NCI-H2171 (cell line): ENCODE measurements at regions not wholly inside any gene's neighbourhood (a gene's known extent, or its start where the extent isn't known, plus 50 kb on each side); places are given as distances from the start of the nearest gene placed in this dataset.

Experiments used
- DNase-seq: peaks from one replicate; lab custom pipeline; 2025; lab: John Stamatoyannopoulos, UW

DNA sequence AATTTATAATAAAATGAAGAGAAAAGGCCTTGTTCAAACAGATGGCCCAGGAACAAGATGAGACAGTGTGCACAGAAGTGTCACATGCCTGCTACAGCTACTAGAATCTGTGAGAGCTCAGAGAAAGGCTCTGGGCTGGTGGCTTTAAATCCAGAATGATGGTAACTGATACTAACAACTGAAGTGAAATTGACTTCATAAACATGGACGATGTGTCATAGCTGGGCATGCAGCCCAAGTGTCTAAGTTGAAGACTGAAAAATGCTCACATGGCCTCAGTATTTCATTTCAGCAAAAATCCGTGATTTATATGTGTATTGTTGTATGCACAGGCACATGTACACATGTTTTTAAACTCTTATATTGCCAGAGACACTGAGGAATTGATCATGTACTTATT, 208.3 kb upstream of the RUNX1 start:
- DNase-seq, result no peak

DNA sequence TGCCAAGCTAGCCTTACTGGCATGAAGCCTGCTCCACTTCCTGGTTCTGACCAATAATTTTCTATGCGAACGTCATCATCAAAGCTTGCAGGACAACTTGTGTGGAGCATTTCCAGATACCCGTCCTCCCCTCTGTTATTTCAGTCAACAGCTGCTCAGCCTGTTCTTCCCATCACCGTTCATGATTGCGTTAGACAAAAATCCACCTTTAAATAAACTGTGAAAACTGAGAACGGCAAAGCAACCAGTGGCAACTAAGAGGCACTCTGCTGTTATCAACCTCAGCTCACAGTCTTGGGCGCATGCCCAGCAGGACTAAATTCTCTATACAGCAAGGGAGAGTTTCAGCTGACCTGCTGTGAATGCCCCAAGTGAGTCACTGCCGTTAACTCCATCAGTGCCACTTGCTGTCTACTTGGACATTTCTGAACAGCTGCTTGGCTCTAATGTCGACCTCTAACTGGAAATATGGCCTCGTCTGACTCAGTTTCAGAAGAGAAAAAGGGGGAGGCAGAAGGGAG, 207.4 kb upstream of the RUNX1 start:
- DNase-seq, result no peak

DNA sequence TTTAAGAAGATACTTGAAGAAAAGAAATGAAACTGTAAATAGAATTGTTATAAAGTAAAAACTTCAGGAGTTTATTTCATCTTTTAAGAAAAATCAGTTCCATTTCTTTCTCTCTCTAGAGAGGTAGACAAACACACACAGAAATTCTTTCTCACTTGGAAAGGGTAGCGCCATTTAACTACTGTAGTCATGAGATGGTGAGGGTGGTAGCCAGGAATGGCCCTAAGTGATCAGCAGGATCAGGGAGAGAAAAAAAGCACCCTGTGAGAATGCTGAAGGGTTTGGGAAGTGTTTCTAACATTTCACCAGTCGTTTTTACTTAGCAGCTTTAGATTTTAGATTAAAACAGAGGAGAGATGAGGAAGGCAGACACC, 205.7 kb upstream of the RUNX1 start:
- no peak for DNase-seq

DNA sequence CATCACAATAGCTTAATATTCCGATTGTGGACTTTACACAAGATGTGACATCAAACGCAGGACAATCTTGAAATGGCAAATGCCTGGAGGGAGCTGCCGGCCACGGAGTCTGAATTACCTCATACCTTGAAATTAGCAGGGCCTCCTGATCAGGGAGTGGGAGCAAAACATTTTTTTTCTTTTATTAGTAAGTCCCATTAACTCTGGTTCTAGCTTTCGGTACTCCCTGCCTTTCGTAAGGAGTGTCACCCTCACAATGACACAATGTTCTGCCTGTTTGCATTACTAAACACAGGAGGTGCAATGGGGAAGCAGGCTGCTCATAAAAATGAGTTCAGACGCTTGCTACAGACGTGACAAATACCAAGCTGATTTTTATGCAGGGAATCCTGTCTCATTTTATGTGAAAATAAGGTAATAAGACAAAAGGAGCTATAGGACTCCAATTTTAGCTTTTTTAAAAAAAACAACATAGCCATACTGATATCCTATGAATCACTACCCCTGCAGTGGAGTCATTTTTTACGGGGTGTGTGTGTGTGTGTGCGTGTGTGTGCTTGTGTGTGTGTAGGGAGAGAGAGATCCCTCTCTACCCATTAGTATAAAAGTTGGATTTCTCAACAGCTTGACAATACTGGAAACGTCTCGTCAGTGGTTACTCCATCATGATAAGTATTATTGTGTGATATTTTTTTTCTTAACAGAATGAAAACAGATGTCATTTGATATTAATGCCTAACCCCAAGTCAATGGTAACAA, 205.1 kb upstream of the RUNX1 start:
- DNase-seq, result no peak

DNA sequence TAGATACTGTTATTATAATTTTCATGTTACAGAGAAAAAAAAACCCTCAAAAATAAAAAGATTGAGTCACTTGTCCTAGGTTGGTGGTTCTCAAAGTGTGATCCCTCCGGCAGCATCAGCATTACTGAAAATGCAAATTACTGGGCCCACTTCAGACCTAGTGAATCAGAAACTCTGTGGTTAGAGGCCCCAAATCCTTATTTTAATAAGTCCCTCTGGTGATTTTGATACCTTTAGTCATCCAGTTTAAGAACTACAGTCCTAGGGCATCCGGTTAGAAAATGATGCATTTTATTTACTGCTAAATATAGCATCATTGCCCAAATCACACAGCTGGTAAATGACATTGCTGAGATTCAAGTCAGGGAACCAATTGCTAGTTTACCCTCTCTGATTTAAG, 203.7 kb upstream of the RUNX1 start:
- DNase-seq, result no peak

DNA sequence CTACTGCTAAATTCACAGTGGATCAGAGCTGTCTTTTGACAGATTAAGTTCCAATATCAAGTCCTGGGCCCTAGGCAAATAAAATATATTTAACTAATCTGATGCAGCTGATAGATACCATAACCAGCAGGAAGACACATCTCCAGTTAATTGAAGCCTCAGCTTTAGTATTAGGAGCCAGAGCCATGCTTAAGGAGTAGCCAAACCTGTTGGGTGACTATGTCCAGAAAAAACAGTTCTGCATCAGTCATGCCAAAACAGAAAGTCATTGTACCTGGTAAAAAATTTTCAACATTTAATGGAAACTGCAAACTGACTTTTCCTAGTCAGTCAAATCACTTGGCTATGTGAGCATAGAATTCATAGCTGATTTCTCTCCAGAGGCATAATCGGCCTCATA, 200.5 kb upstream of the RUNX1 start:
- no peak for DNase-seq

DNA sequence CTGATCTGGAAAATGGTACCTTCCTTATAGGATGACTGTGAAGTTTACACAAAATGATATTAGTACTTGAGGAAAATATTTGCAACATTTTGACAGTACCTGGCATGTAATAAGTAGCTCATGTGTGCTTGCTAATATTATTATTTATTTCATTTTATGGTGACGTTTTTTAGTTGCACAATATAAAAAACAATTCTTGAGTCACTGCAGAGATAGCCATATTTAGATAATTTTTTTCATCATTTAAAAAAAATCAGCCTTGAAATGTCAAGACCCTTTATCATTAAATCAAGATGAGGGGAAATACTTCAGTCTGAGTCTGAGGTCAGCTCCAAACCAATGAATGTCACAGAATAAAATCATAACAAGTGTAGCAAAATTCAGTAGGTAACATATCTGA, 196.8 kb upstream of the RUNX1 start:
- DNase-seq, result no peak

DNA sequence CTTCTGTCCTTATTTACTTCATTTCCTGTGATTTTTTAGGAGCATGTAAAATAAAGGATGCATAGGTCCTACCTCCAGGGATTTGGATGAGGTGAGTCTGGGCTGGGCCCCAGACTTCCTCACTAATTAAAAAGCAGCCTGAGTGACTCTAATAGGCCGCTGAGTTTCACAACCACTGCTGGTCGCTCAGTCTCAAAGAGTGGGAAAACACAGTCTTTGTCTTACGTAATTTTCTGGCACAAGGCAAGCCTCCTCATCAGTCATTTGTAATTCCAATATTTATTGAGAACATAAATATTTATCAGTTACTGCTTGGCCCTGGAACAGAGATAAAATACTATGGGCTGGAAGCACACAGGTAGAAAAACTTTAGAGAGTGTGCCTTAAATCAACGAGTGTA, 195.4 kb upstream of the RUNX1 start:
- no peak for DNase-seq

DNA sequence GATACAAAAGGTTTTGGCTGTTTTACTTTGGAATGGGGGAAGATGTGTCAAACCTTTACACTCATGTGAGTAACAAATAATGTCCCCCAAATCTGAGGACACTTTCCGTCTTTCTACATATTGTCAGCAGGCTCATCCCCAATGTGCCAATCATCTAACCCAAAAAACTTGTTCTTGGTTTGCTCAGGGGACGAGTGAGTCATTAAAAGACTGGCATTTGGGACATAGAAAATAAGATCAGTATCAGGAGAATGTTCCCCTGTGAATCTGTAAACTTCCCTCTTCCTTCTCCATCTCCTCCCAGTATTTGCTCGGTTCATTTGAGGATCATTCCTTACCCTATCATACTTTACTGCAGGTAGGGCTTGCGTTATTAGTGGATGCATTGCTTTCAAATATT, 194.1 kb upstream of the RUNX1 start:
- no peak for DNase-seq

DNA sequence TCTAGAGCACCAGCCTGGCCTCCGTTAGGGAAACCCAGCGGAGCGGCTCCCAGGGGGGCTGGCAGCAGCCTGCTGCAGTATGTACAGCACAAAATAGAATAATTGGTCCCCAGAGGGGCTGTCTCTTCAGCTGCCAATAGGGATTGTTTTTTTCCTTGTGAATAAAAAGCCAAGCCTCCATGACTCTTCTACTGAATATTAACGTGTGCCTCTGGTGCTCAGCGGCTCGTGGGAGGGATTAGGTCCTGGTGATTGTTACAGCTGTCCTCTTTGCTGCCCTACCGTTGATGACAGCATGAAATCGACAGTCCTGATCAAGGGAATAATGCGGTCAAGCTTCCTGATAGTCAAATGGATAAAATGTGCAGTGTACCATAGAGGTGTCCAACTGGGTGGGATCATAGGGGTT, 190.7 kb upstream of the RUNX1 start:
- peak; percentile 87 for DNase-seq

DNA sequence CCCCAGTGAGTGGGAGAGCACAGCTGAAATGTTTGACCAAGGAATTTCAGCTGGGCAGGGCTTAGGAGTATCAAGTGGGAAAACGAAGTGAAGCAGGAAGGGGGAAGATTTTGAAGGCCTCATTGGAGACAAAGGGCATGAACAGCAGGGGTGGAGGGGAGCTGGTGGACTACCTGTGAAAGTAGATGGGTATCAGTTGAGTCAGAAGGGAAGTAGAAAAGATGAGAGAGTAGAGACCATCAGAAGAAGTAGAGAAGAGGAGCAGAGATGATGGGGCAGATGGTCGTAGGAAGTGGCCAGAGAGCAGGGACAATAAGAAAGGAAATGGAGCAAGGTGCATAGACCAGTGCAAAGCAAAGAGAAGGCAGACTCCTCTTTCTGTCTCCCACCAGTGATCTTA, 189.0 kb upstream of the RUNX1 start:
- no peak for DNase-seq

DNA sequence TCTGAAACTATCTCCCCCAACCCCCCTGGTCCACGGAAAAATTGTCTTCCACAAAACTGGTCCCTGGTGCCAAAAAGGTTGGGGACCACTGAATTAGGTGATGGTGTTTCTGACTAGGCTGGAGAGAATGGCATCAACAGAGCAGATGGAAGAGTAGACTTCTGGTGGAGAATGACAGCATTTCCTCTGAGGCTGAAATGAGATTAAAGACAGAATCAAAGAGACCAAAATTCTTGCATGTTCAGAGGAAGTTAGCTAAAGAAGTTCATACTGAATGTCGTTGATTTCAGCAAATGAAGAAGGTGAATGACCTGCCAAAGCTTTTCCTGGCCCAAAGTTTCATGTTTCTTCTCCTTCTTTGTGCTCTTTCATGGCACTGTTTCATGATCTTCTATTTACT, 188.2 kb upstream of the RUNX1 start:
- no peak for DNase-seq

DNA sequence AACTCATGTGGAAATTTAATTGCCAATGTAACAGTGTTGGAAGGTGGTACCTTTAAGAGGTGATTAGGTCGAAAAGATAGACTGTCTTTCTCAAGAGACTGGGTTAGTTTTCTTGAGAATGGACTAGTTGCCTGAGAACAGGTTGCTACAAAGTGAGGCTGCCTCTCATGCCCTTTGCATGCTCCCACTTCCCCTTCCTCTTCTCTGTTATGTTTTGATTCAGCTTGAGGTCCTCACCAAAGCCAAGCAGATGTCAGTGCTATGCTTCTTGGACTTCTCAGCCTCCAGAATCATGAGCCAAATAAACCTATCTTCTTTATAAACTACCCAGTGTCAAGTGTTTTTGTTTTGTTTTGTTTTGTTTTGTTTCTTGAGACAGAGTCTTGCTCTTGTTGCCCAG, 187.0 kb upstream of the RUNX1 start:
- DNase-seq, result no peak

DNA sequence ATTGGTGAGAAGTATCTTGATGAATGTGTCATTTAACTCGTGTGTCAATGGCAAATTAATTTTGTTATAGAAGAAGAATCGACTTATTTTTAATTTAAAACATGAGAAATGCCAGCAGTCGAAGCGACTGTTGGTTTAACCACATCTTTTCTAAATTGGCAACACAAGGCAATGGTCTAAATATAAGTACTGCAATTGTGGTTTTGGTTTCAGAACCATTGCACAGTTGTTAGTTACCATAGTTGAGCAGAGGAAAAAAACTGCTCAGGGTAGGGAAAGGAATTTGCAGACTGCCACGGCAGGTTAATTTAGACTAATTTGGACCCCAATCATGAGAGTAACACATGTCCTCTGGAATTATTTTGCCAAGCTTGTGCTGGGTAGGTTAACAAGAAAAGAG, 185.6 kb upstream of the RUNX1 start:
- DNase-seq, result no peak

DNA sequence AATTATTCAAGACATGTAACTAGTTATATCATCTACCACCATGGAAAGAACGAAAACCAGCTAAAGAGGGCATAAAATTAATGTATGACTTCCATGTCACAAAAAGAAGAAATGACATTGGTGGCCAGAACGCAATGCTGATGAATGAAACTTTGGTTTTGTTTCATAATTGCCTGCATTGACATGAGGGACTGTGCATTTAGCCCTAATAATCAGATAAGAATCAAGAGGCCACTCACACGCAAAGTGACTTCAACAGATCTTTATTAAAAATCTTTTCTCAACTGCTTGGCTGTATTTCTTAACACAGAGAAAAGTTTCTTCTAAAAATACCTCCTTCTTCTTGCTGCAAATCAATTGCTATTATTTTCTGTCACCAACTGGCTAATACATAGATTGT, 184.7 kb upstream of the RUNX1 start:
- no peak for DNase-seq

DNA sequence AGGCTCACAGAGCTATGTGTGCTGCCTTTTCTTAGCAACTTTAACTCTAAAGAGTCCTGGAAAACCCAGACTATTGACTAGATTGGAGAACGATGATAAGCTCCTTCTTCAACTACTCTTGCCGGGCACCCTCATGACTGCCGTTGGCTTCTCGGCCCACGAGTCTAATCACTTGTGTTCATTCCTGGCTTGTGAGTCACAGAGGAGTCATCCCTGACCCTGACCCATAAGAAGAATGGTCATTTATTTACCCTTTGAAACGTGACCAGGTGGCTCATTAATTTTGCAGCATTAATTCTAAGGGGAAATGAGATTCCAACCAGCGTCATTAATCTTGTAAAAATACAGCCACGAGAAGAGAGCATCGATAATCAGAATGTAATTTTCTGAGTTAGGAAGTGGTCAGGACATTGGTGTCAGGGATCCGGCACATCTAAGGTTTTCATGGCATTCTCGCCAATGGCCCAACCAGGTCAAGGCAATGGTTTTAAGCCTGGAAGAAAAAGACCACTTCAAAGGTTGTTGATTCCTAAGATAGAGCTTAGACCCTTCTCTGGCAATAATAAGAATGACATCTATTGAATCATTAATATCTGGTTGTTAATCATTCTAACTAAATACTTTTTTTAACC, 183.6 kb upstream of the RUNX1 start:
- no peak for DNase-seq

DNA sequence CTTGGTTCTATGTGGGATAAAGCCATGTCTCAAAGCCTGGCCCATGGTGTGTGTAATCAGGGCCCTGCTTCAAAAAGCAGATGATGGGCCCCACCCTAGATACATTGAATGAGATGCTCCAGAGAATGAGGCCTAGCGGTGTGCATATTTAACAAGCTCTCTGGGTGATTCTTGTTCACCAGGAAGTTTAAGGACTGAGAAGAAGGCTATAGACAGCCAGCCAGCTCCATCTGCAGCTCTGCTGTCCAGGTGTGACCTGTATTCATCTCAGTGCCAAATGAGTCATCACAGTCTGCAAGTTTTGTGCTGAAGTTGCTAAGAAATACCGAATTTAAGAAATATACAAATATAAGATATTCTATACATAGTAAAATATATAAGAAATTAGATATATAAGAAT, 182.0 kb upstream of the RUNX1 start:
- DNase-seq, result no peak

DNA sequence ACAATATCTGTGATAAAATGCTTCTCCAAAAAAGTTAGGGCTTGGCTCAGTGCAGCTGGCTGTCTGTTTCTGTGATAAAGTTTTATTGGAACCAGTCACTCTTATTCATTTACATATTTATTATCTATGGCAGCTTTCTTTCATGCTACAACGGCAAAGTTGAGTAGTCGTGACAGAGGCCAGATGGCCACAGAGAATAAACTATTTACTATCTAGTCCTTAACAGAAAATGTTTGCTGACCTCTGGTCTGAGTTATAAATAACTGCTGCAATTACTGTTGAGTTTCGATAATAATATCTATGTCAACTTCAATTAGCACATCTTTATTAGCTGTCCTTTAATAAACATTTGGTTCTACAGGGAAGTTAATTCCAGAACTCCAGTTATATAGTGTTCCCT, 180.2 kb upstream of the RUNX1 start:
- DNase-seq, result no peak

DNA sequence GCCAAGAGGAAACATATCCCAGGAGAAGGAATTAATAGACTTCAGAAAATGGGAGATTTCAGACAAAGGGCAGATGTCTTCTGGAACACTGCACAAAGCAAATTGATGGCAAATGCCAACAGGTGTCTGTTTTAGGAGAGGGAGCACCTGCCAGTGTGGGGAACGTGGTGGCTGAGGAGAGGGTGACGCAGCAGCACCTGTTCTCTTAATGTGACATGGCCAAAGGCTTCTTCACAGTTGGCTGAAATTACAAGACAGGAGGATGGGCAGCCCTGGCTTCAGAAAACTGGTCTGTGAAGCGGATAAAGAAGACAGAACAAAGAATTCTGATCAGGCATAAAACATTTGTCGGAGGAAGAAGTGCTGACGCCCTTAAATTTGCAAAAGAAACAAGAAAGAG, 178.7 kb upstream of the RUNX1 start:
- DNase-seq, result no peak

DNA sequence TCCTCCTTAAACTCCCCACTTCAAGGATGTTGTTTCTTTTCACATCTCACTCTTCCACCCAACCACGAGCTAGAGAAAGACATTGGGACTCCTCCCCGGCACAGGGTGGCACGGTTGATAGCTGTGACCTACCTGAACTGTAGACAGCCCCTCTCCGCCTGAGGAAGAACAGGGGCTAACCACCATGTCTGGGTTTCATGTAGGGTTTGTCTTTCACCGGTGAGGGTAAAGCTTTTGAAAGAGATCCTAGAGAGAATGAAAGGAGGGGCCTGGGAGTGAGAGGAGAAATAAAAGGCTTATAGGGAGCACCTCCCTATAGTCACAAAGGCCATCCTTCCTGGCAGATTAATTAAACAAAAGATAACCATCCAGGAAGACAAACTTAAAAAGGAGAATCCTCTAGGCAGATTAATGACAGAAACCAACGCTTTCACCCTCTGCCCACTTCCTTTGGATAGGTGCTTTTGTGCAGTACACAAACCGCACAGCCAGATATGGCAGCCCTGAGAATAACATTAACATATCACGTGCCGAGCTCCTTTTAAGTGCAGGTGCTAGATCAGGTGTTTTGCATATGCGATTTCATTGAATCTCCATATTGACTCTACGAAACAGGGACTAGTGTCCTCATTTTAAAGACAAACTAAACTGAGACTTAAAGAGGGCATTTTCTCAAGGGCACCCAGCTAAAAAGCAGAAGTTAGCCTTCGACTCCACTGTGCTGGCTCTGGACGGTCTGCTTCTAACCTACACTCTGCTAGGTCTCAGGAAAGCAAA, 178.1 kb upstream of the RUNX1 start:
- no peak for DNase-seq

DNA sequence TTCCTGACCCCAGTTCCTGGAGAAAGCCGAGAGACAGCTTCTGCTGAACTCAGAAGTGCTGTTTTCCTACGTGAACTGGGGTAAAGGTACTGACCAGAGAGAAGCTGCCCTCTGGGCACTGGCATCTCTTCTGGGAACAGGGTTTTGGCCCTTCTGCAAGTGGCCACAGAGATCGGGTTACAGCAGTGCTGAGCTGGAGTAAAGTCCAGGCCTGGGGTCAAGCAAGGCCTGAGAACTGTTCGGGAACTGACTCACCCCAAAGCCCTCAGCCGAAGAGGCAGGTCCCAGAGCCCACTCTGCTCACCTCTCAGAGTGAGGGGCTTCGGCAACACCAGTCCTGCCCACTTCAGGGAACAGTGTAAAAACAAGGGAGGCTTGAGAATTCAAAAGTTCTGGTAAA, 177.2 kb upstream of the RUNX1 start:
- no peak for DNase-seq

DNA sequence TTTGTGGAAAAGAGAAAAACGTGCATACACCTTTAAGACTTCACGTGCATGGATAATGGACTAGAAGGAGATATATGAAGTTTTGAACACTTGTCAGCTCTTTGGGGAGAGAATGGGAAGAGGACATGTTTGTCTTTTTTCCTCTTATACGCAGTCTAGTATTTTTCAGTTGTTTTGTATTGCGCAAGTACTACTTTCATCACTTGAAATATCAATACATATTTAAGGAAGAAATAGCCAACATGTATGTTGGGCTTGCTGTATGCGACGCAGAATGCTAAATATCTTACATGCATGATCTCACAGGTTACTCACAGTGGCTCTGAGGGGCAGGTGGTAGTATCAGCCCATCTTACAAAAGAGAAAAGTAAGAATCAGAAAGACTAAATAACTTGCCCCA, 176.5 kb upstream of the RUNX1 start:
- DNase-seq, result no peak

DNA sequence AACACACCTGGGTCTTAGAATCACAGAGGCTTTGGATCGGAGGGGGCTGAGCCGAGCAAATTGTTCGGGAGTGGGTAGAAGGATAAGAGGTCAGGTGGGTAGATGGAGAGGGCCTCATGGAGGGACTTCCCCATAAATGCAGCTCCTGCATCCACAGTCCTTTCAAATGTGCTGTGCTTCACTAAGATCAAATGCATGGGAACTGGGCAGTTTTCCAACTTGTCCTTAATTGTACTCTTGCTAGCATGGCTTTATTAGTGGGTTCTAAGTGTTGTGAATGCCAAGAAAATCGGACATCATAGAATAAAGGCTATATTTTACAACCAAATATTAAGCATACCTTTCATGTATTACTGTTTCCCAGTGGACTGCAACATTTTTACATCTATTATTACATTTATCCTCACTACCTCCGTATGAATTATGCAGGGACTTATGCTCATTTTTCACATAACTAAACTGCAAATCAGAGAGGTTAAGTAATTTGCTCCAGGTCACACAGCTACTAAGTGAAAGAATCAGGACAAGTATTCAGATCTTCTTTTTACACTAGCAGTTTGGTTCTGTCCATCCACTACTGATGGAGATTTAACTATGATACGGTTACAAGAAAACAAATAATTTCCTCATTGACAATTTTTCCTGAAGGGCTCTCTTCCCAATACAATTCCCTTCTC, 174.5 kb upstream of the RUNX1 start:
- no peak for DNase-seq
